ENCODE measurements at regions not wholly inside any gene's neighbourhood (a gene's known extent, or its start where the extent isn't known, plus 50 kb on each side); places are given as distances from the start of the nearest gene placed in this dataset.

DNA sequence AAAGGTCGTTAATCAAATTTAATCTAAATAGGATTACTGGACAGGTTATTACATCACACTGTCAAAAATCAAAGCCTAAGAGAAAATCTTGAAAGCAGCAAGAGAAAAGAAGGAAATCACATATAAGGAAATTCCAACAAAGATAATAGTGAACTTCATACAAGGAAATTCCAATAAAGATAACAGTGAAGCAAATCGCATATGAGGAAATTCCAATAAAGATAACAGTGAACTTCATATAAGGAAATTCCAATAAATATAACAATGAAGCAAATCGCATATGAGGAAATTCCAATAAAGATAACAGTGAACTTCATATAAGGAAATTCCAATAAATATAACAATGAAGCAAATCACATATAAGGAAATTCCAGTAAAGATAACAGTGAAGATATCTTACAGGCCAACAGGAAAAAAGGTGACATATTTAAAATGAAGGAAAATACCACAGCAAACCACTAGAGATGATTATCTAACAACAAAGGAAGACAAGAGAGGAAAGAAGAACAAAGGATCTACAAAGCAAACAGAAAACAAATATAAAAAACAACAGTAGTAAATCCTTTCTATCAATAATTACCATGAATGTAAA lies 787.7 kb downstream of the CCDC85A start:
- Histone ChIP-seq H3K27me3 (no peaks in the 10 kb centered on the region), H3K27ac (no peak overlapping the region), H3K4me1 (no peaks in the 10 kb centered on the region), H3K4me3 (no peak overlapping the region), H3K36me3 (no peaks in the 10 kb centered on the region), H3K9me3 (peaks cover 0 to 7% (median 0%) of the 10 kb centered on the region in 3 donors)
- 61 to 63% methylated on average over 3 of the region's 3 CpGs for WGBS, 2 donors
- intact Hi-C loops (cut with DNase I): no loop called here
- no peak for DNase-seq
- TF ChIP-seq POLR2A (IDR thresholded peaks at IDR 0.05): no peak
- TF ChIP-seq, protein P1, sequence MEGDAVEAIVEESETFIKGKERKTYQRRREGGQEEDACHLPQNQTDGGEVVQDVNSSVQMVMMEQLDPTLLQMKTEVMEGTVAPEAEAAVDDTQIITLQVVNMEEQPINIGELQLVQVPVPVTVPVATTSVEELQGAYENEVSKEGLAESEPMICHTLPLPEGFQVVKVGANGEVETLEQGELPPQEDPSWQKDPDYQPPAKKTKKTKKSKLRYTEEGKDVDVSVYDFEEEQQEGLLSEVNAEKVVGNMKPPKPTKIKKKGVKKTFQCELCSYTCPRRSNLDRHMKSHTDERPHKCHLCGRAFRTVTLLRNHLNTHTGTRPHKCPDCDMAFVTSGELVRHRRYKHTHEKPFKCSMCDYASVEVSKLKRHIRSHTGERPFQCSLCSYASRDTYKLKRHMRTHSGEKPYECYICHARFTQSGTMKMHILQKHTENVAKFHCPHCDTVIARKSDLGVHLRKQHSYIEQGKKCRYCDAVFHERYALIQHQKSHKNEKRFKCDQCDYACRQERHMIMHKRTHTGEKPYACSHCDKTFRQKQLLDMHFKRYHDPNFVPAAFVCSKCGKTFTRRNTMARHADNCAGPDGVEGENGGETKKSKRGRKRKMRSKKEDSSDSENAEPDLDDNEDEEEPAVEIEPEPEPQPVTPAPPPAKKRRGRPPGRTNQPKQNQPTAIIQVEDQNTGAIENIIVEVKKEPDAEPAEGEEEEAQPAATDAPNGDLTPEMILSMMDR (IDR thresholded peaks at IDR 0.05): no peak

DNA sequence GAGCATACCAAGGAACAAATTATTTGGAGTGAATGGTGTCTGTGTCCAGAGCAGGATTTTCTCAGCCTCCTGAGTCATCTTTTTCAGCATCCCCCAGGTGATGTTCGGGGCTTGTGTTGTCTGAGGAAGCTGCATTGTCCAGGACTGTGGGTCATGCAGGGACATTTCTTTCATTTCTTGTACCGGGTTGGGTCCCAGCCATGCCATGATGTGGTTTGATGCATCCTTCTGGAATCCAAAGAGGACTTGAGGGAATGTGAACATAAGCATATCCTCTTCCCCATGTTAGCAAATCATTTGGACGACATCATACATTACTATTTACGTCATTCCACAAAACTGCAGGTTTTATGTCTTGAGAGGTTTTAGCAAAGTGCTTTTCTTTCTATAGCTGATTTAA lies 797.8 kb downstream of the CCDC85A start:
- 72 to 83% methylated on average over 4 of the region's 4 CpGs for WGBS, 2 donors
- H3K36me3 ChIP-seq: no peaks in the 10 kb centered on the region
- H3K4me1 ChIP-seq: no peaks in the 10 kb centered on the region
- DNase-seq: no peak
- no peaks in the 10 kb centered on the region for H3K27me3 ChIP-seq
- intact Hi-C loops (cut with DNase I): no loop called here
- H3K4me3 ChIP-seq: no peak overlapping the region
- TF ChIP-seq, protein P1 (IDR thresholded peaks at IDR 0.05): no peak
- no peak for TF ChIP-seq POLR2A (IDR thresholded peaks at IDR 0.05)
- no peak overlapping the region for H3K27ac ChIP-seq
- H3K9me3 ChIP-seq: peaks cover 0 to 14% (median 0%) of the 10 kb centered on the region in 3 donors

DNA sequence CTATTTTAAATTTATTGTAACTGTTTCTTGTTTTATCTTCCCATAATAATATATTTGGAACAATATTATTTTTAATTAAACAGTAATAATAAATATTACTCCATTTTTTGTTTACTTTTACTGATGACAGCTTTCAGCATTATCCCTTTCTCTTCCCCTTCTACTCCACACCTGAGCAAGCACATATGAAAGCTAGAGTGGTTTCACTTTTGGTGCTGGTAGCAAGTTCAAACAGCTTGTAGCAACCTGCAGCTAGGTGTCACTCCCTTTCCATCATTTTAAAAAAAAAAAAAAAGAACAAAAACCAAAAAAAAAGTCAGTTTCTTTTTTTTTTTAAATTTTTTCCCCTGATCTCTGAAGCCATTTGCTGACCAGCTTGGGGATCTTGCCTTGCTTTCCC lies 801.8 kb downstream of the CCDC85A start:
- intact Hi-C loops (cut with DNase I): no loop called here
- DNase-seq: no peak
- TF ChIP-seq, protein P1 (IDR thresholded peaks at IDR 0.05): no peak
- TF ChIP-seq POLR2A (IDR thresholded peaks at IDR 0.05): no peak
- no peaks in the 10 kb centered on the region for H3K27me3 ChIP-seq
- H3K27ac ChIP-seq: no peak overlapping the region
- peaks cover 0 to 10% (median 0%) of the 10 kb centered on the region in 3 donors for H3K9me3 ChIP-seq
- H3K4me1 ChIP-seq: no peaks in the 10 kb centered on the region
- H3K4me3 ChIP-seq: no peak overlapping the region
- H3K36me3 ChIP-seq: no peaks in the 10 kb centered on the region

DNA sequence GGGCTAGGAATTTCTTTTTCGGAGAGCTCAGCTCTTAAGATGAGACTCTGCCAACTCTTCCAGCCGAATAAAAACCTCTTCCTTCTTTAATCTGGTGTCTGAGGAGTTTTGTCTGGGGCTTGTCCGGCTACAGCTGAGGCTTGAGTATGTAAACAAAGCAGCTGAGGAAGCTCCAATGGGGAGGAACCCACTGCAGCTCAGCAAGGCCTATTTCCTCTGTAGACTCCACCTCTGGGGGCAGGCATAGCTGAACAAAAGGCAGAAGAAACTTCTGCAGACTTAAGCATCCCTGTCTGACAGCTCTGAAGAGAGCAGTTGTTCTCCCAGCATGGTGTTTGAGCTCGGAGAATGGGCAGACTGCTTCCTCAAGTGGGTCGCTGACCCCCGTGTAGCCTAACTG lies 838.7 kb downstream of the CCDC85A start:
- Histone ChIP-seq H3K9me3 (peaks cover 0 to 3% (median 0%) of the 10 kb centered on the region in 3 donors), H3K4me1 (no peaks in the 10 kb centered on the region), H3K4me3 (no peak overlapping the region), H3K36me3 (no peaks in the 10 kb centered on the region), H3K27me3 (no peaks in the 10 kb centered on the region), H3K27ac (no peak overlapping the region)
- no peak for TF ChIP-seq POLR2A (IDR thresholded peaks at IDR 0.05)
- TF ChIP-seq, protein P1 (IDR thresholded peaks at IDR 0.05): no peak
- intact Hi-C loops (cut with DNase I): no loop called here
- no peak for DNase-seq
- 52 to 76% methylated on average over 3 to 5 of the region's 6 CpGs for WGBS, 2 donors

DNA sequence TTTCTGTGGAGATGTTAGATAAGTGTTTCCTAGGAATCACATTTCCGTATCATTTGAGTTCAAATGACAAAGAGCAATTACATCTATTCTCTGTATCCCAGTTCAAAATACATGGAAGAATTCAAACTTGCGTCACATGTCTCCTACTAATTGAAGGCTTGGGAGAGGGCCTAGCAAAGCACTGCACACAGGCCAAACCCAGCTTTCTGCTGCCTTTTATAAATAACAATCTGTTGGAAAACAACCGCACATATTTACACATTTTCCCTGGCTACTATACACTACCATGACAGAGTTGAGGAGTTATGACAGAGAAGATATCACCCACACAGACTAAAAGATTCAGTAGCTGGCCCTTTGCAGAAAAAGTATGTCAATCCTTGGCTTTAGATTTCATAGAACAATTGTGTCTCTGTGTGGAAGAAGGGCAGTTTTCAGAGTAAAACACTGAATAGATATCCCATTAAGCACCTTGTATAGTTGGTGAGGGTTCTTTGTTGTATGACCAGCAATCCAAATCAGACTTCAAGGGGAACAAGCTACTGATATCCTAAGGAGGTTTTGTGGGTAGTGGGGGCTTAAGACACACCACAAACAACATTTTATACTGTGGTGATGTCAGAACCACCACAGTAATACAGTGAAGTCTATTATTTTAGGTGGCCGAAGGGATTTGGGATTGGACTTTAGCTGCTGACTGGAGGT lies 861.3 kb downstream of the CCDC85A start:
- DNase-seq: no peak
- intact Hi-C loops (cut with DNase I): no loop called here
- no peak overlapping the region for H3K27ac ChIP-seq
- no peak overlapping the region for H3K4me3 ChIP-seq
- H3K4me1 ChIP-seq: no peaks in the 10 kb centered on the region
- 75 to 78% methylated on average over 4 of the region's 4 CpGs for WGBS, 2 donors
- H3K36me3 ChIP-seq: no peaks in the 10 kb centered on the region
- no peaks in the 10 kb centered on the region for H3K27me3 ChIP-seq
- H3K9me3 ChIP-seq: no peaks in the 10 kb centered on the region
- no peak for TF ChIP-seq POLR2A (IDR thresholded peaks at IDR 0.05)
- TF ChIP-seq, protein P1 (IDR thresholded peaks at IDR 0.05): no peak

Measured in esophagus squamous epithelium (tissue), 5 donors.